ENCODE measurements at regions not wholly inside any gene's neighbourhood (a gene's known extent, or its start where the extent isn't known, plus 50 kb on each side); places are given as distances from the start of the nearest gene placed in this dataset.

DNA sequence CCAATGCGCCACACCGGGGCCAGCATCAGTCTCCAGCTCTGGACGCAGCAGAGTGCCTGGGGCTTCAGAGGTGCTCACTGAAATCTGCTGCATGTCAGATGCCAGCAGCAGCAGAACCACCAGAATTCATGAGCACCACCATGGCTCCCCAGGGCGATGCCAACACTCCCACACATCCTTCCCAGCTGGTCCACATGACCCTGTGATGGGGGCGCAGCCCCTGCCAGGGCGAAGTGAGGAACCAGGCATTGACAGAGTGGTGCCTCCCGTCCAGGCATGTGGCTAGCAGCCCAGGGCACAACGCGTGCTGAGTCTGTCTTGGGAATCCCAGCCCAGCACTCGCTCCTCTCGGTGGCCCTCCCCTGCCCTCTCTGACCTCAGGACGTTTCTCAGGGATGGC is 80.4 kb downstream of the DHCR7 start:
- TF ChIP-seq, protein P1, sequence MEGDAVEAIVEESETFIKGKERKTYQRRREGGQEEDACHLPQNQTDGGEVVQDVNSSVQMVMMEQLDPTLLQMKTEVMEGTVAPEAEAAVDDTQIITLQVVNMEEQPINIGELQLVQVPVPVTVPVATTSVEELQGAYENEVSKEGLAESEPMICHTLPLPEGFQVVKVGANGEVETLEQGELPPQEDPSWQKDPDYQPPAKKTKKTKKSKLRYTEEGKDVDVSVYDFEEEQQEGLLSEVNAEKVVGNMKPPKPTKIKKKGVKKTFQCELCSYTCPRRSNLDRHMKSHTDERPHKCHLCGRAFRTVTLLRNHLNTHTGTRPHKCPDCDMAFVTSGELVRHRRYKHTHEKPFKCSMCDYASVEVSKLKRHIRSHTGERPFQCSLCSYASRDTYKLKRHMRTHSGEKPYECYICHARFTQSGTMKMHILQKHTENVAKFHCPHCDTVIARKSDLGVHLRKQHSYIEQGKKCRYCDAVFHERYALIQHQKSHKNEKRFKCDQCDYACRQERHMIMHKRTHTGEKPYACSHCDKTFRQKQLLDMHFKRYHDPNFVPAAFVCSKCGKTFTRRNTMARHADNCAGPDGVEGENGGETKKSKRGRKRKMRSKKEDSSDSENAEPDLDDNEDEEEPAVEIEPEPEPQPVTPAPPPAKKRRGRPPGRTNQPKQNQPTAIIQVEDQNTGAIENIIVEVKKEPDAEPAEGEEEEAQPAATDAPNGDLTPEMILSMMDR (conservative IDR thresholded peaks at IDR 0.05; ENCODE audit: low read length), result no peak
- no peak for TF ChIP-seq EZH2phosphoT487 (IDR thresholded peaks at IDR 0.05; ENCODE audit: borderline replicate concordance, low read depth, low read length)
